ENCODE measurements at regions not wholly inside any gene's neighbourhood (a gene's known extent, or its start where the extent isn't known, plus 50 kb on each side); places are given as distances from the start of the nearest gene placed in this dataset.

GRCh38 chr9:87786876-87787275 is 61.0 kb downstream of the CTSL start:
- TF ChIP-seq CTCF (conservative IDR thresholded peaks at IDR 0.05): no peak
- TF ChIP-seq ZFX (IDR thresholded peaks at IDR 0.05): no peak

Measured in C4-2B (cell line).